HG03432 (cell line): ENCODE measurements at regions not wholly inside any gene's neighbourhood (a gene's known extent, or its start where the extent isn't known, plus 50 kb on each side); places are given as distances from the start of the nearest gene placed in this dataset.
A peak's percentile ranks its signal among the peaks of the same experiment; 100 is the strongest.

Source experiments
- ATAC-seq: cut with Tn5 transposase; IDR thresholded peaks from one replicate; pipeline ENCODE4 v1.9.1; 2021; ENCODE audit warnings: mild to moderate bottlenecking, moderate library complexity; ENCODE audit not compliant: unreplicated experiment

DNA sequence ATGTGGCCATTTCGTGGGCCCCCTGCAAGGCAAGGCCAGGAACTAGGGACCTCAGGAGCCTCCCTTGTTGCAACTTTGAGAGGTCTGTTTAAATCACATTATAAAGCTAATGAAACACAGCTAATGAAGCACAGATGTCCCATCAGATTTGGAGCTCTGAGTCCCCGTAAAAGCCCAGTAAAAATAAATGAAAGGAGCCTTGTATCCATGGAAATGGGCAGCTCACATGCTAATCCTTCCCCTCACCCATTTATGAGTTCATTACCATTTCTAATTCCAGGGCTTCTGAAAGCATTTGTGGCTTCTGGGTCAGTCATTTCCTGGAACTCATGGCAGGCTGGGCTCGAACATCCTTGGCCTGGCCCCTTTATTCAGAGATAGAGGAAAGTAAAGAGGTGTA is 274.8 kb downstream of the SS18 start:
- no peak for ATAC-seq

DNA sequence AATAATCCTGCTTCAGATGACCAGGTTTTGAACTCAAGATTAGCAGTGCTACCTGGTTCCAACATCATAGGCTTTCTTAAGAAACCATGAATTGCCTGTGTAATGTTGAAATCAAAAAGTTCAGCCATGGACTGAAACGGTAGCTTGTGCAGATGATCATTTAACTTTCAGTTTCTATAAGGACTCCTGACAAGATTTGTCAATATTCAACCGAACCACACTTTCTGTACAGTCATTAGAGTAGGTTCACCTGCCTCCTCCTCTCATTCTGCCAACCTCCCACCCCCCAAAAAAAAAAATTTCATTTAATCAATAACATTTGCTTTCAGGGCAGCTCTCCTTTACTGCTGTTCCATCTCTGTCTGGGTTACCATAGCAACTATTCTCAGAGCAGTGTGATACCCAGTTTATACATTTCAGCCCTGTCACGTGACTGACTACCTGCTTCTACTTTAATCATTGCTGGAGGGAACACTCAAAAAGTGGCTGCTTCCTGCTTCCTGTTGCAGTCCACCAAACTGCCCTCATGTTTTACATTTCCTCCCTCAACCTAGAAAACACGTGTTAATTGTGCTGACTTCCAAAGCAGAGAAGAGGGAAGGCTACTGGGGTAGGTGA is 275.5 kb downstream of the SS18 start:
- ATAC-seq = peak; percentile 93

DNA sequence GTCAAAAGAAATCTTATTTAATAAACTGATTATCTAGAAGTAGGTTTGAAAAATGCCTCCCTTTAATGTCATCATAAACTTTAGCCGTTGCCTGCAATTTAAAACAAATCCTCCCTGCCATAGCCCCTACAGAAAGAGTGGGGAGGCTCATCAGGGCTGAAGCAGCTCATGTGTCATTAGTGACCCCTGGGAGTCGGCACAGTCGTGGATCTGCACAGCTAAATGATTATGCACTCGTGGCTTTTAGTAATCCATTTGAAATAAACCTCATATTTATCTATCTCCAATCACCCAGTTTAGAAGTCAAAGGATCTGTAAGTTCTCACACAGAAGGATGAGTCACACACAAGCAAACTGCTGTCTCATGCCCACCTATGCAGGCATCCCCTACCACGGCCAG is 277.3 kb downstream of the SS18 start:
- no peak for ATAC-seq

DNA sequence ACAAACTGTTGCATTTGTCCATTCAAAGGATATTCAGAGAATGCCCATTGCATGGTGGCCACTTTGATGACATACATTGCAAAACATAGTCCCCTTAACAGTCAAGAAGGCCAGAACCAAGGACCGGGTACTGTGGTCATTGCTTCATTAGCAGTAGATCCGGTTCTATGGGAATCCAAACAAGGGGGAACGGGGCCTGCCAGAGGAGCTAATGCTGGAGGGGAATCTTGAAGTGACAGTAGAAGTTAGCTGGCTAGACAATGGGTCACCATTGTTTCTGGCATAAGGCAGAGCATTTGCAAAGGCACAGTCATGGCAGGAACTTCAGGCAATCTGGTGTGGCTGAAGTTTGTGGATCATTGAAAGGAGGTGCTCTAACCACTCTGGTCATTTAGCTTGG is 279.7 kb downstream of the SS18 start:
- no peak for ATAC-seq

GRCh38 chr18:25805939-25806338 is 284.5 kb downstream of the SS18 start:
- no peak for ATAC-seq

- ATAC-seq = no peak
Measured at GRCh38 chr18:25805323-25805722, 285.1 kb downstream of the SS18 start.

DNA sequence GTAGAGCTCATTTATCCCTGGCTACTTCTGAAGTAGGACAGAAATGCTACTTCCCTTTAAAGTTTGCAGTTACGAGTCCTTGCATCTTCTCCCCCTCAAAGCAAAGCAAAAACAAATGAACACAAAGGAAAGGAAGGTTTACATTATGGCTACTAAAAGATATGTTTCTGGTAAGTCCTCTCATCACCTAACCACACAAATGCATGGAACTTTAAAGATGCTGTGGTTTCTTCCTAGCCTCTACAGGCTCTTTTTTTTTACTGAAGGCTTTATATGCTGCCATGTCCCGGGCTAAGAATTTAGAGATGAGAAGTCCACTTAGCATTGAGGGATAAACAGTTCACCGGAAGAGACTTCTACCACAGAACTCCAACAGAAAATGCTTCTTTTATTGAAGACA is 291.2 kb downstream of the SS18 start:
- ATAC-seq = no peak

GRCh38 chr18:25798046-25798445 is 292.4 kb downstream of the SS18 start:
- ATAC-seq = no peak

GRCh38 chr18:25795213-25795612 is 295.2 kb downstream of the SS18 start:
- ATAC-seq = no peak

DNA sequence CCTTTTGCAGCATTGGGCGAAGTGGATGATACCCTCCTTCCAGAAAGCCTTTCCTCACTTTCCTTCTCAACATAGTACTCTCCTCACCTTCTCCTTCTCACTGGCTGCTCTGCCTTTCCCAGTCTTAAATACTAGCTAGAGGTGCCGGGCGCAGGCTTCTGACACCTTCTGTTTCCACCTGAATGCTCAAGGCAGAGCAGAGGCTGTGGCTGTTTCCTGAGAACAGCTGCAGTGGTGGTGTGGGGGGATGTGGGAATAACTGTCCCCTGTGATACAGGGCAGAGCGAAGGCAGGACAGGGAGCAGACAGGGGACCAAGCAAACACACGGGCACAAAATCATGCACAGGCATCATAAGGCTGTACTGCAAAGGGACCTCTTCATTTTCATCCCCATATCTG is 303.1 kb downstream of the SS18 start:
- ATAC-seq = no peak

- no peak for ATAC-seq
Measured at GRCh38 chr18:25786758-25787157, 303.7 kb downstream of the SS18 start.

GRCh38 chr18:25780105-25780504 is 310.3 kb downstream of the SS18 start:
- no peak for ATAC-seq

DNA sequence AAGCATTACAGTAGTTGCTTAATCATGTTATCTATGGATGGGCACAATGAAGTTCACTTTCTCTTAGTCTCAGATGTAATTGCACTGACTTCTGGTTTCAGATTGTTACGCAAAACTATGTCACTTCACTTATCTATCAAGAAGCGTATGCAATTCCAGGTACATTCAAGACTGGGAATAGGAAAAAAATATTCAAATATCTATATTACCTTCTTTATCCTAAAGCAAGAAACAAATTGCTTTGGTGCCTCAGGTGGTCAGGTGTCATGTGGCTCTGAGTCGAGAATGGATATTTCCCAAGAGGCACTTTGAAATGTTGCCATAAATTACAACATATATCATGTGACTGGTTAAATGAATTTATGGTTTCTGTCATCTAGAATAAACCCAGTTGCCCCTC is 318.6 kb downstream of the SS18 start:
- no peak for ATAC-seq

- no peak for ATAC-seq
Measured at GRCh38 chr18:25764777-25765176, 325.6 kb downstream of the SS18 start.

- ATAC-seq = no peak
Measured at GRCh38 chr18:25759111-25759510, 331.3 kb downstream of the SS18 start.

DNA sequence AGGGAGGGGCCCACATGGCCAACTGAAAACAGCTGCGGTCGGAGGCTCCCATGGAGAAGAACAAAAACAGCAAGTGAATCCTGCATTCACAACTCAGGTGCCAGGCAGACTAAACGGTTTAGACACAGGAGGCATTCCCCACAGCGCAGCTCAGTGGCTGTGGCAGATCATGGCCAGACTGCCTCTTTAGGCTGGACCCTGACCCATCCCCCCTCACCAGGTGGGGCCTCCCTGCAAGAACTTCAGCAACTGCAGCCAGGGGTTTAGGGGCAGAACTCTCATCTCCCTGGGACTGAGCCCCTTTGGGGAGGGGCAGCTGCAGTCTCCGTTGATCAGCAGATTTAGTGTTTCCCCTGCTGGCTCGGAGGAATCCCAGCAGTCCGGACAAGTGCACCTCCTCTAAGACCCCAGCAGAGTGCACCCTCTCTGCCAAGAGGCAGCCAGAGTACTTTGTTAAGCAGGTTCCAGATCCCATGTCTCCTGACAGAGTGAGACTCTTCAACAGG is 346.7 kb downstream of the SS18 start:
- ATAC-seq = no peak

GRCh38 chr18:25739376-25739775 is 351.0 kb downstream of the SS18 start:
- no peak for ATAC-seq

GRCh38 chr18:25737710-25738311 is 352.6 kb downstream of the SS18 start:
- ATAC-seq = no peak

DNA sequence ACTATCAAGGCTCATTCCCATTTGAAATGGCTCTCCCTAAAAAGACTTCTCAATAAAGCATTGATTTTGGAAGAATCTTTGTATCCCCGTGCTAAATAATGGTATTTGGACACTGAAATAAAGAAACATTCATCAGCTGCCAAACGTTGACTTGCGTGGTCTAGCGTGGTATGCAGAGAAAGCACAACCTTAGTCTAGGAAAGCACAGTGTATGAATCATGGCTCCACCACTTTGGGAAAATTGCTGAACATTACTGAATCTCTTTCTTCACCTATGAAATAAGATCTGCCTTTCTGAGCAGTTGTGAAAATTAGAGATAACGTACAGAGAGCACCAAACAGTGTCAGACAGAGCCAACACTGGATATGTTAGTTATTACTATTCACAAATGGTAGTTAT is 353.9 kb downstream of the SS18 start:
- no peak for ATAC-seq

GRCh38 chr18:25735459-25735858 is 355.0 kb downstream of the SS18 start:
- ATAC-seq = no peak

DNA sequence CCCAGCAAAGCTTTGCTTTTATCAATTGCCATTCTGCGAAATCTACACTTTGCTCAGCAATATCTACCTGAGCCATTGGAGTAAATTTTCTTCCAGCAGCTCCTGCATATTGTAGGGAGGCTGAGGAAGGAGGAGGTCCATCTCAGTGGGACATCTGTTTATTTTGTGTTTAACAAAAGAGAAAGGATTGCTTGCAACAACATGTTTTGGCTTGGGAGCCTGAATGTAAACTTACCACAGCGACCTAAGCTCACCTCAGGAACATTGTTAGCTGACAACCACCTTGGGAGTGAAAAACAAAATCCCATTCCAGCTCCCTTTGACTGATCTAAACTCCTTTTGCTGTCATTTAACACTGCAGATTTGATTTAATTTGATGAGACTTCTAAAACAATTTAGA is 356.1 kb downstream of the SS18 start:
- ATAC-seq = no peak

GRCh38 chr18:25732862-25733261 is 357.6 kb downstream of the SS18 start:
- no peak for ATAC-seq

- no peak for ATAC-seq
Measured at GRCh38 chr18:25729072-25729471, 361.3 kb downstream of the SS18 start.
